SK-N-MC (cell line): ENCODE measurements at regions not wholly inside any gene's neighbourhood (a gene's known extent, or its start where the extent isn't known, plus 50 kb on each side); places are given as distances from the start of the nearest gene placed in this dataset.

Experiments used
- DNase-seq: peaks from one replicate; pipeline ENCODE4 v3.0.0-alpha.2; 2011; ENCODE audit warnings: low read depth, low spot score
- H3K27ac ChIP-seq: fragments of 200-600 bp; sonication (generic); 2 replicates; pipeline ENCODE4 v1.5.1; 2016; ENCODE audit warnings: mixed run types
- H3K36me3 ChIP-seq: fragments of 200-600 bp; sonication (generic); 2 replicates; pipeline ENCODE4 v1.6.1; 2017; ENCODE audit warnings: antibody characterized with exemption, low read length, mixed read lengths; ENCODE audit not compliant: insufficient read depth
- H3K4me3 ChIP-seq: fragments of 200-600 bp; sonication (generic); 2 replicates; pipeline ENCODE4 v1.5.1; 2016
- H3K9ac ChIP-seq: fragments of 200-600 bp; sonication (generic); 2 replicates; pipeline ENCODE4 v1.8.0; 2017; ENCODE audit warnings: mixed run types, mixed read lengths; ENCODE audit not compliant: insufficient read length
- H3K9me3 ChIP-seq: fragments of 200-600 bp; sonication (generic); 2 replicates; pipeline ENCODE4 v1.6.1; 2017; ENCODE audit warnings: low read depth, mild to moderate bottlenecking, antibody characterized with exemption, low read length, moderate library complexity, mixed read lengths
- EZH2 ChIP-seq: fragments of 200-600 bp; sonication (generic); IDR thresholded peaks from one replicate; pipeline ENCODE4 v1.6.1; 2017; ENCODE audit warnings: antibody characterized with exemption
- FOXP2 ChIP-seq: optimal IDR thresholded peaks from 2 replicates; pipeline ENCODE3; 2011; ENCODE audit warnings: mild to moderate bottlenecking, moderate library complexity; ENCODE audit not compliant: insufficient read depth; ENCODE audit errors: extremely low read length, control extremely low read depth
- POLR2AphosphoS5 ChIP-seq: IDR thresholded peaks from 2 replicates; pipeline ENCODE4 v1.6.1; 2012; ENCODE audit warnings: mild to moderate bottlenecking, low read depth, low read length, borderline replicate concordance

DNA sequence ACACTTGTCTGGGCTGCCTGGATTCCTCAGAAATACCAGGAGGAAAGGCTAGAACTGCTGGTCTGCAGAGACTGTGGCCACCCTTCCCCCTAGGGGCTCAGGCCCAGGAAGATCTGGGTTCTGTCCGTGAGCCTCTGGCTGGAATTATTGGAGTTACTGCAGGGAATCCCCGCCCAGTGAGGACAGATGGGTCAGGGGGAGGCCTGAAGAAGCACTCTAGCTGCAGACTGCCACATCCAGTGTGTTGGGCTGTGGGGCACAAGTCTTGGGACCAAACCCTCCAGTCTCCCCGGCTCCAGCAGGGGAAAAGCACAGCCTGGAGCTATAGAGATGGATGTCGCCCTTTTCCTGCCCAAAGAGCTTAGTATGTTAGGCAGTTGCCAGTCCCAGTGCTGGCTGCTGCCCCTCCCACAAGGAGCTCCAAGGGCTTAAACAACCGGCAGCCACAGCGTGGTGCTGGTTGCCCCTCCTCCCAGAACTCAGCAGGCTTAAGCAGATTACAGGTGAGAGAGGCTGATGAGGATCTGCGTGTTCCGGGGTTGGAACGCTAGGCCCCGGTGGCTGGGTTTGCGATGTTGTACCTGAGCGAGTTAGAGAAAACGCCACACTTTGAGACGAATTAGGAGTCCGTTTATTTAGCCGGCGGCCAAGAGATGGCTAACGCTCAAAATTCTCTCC, 255.5 kb upstream of the LRRC7 start:
- no peak for DNase-seq
- H3K27ac ChIP-seq, result no peak overlapping the region
- H3K36me3 ChIP-seq, result no peaks in the 10 kb centered on the region
- no peaks in the 10 kb centered on the region for H3K9me3 ChIP-seq
- TF ChIP-seq FOXP2 (no peak), EZH2 (no peak)
- H3K9ac ChIP-seq, result no peak overlapping the region
- no peak overlapping the region for H3K4me3 ChIP-seq

- TF ChIP-seq FOXP2 (no peak), POLR2AphosphoS5 (no peak)
- H3K27ac ChIP-seq, result no peak overlapping the region
- no peak overlapping the region for H3K9ac ChIP-seq
- no peak overlapping the region for H3K4me3 ChIP-seq
- no peak for DNase-seq
- H3K36me3 ChIP-seq, result no peaks in the 10 kb centered on the region
- H3K9me3 ChIP-seq, result no peaks in the 10 kb centered on the region
These were observed 254.6 kb upstream of the LRRC7 start for GRCh38 chr1:69313118-69313517.

- Histone ChIP-seq H3K9me3 (no peaks in the 10 kb centered on the region), H3K9ac (no peak overlapping the region), H3K36me3 (no peaks in the 10 kb centered on the region), H3K4me3 (no peak overlapping the region), H3K27ac (no peak overlapping the region)
- DNase-seq, result no peak
- TF ChIP-seq POLR2AphosphoS5 (no peak), FOXP2 (no peak), EZH2 (no peak)
These were observed 252.3 kb upstream of the LRRC7 start for GRCh38 chr1:69315416-69315815.

- H3K4me3 ChIP-seq, result no peak overlapping the region
- no peaks in the 10 kb centered on the region for H3K9me3 ChIP-seq
- no peaks in the 10 kb centered on the region for H3K36me3 ChIP-seq
- no peak overlapping the region for H3K27ac ChIP-seq
- H3K9ac ChIP-seq, result no peak overlapping the region
- TF ChIP-seq EZH2 (no peak), FOXP2 (no peak), POLR2AphosphoS5 (no peak)
- no peak for DNase-seq
These were observed 251.9 kb upstream of the LRRC7 start for GRCh38 chr1:69315823-69316222.

GRCh38 chr1:69319287-69319686, 248.4 kb upstream of the LRRC7 start:
- TF ChIP-seq FOXP2, result no peak
- TF ChIP-seq EZH2, result no peak
- no peak for TF ChIP-seq POLR2AphosphoS5
- no peak overlapping the region for H3K4me3 ChIP-seq

DNA sequence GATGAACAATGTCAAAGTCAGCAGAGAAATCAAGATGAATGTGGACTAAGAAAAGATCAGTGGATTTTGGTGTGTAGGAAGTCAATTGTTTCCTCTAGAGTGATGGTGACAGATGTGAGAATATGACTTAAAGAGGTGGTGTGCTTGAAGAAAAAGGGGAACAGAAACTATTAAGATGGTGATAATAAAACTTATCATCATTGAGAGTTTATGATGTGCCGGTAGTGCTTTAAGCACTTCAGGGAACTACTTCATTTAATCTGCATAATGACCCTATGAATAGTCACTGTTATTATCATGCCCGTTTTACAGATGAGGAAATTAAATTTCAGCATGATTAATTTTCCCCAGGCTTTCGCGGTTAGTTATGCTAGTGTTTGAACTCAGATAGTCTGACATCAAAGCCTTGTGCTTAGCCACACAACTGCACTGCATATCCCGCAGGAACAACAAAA, 246.9 kb upstream of the LRRC7 start:
- H3K9me3 ChIP-seq, result no peaks in the 10 kb centered on the region
- TF ChIP-seq POLR2AphosphoS5 (no peak), EZH2 (no peak), FOXP2 (no peak)
- no peak overlapping the region for H3K27ac ChIP-seq
- no peak overlapping the region for H3K4me3 ChIP-seq
- H3K36me3 ChIP-seq, result no peaks in the 10 kb centered on the region
- H3K9ac ChIP-seq, result no peak overlapping the region
- DNase-seq, result no peak

More at GRCh38 chr1:69319287-69319686, 248.4 kb upstream of the LRRC7 start:
- H3K9me3 ChIP-seq, result no peaks in the 10 kb centered on the region
- H3K27ac ChIP-seq, result no peak overlapping the region
- no peak for DNase-seq
- no peaks in the 10 kb centered on the region for H3K36me3 ChIP-seq
- H3K9ac ChIP-seq, result no peak overlapping the region

GRCh38 chr1:69321311-69321710, 246.4 kb upstream of the LRRC7 start:
- Histone ChIP-seq H3K9me3 (no peaks in the 10 kb centered on the region), H3K27ac (no peak overlapping the region), H3K9ac (no peak overlapping the region), H3K36me3 (no peaks in the 10 kb centered on the region), H3K4me3 (no peak overlapping the region)
- TF ChIP-seq POLR2AphosphoS5, result no peak
- no peak for TF ChIP-seq FOXP2
- TF ChIP-seq EZH2, result no peak
- no peak for DNase-seq

DNA sequence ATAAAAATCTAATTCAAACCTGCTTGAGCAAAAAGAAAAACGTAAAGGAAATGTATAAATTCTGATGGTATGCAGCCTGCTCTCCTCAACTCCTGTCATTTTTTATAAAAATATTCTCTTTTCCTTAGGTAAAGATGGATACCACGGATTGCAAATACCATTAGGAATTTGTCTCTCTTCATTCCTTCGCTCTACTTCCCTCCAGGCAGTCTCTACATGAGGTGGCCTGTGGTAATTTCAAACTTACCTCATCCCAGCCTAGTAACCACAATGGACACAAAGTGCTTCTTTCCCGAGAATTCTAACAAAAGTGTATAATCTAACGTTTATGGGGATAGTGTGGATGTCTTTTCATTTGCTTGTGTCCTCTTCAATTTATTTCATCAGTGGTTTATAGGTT, 239.5 kb upstream of the LRRC7 start:
- Histone ChIP-seq H3K36me3 (no peaks in the 10 kb centered on the region), H3K4me3 (no peak overlapping the region), H3K9me3 (no peaks in the 10 kb centered on the region), H3K9ac (no peak overlapping the region), H3K27ac (no peak overlapping the region)
- TF ChIP-seq FOXP2 (no peak), POLR2AphosphoS5 (no peak), EZH2 (no peak)
- no peak for DNase-seq

- Histone ChIP-seq H3K27ac (no peak overlapping the region), H3K9me3 (no peaks in the 10 kb centered on the region), H3K36me3 (no peaks in the 10 kb centered on the region), H3K4me3 (no peak overlapping the region), H3K9ac (no peak overlapping the region)
- no peak for DNase-seq
- TF ChIP-seq POLR2AphosphoS5, result no peak
- TF ChIP-seq FOXP2, result no peak
- TF ChIP-seq EZH2, result no peak
These were observed 204.5 kb upstream of the LRRC7 start for GRCh38 chr1:69363236-69363635.
